ENCODE measurements at regions not wholly inside any gene's neighbourhood (a gene's known extent, or its start where the extent isn't known, plus 50 kb on each side); places are given as distances from the start of the nearest gene placed in this dataset.

DNA sequence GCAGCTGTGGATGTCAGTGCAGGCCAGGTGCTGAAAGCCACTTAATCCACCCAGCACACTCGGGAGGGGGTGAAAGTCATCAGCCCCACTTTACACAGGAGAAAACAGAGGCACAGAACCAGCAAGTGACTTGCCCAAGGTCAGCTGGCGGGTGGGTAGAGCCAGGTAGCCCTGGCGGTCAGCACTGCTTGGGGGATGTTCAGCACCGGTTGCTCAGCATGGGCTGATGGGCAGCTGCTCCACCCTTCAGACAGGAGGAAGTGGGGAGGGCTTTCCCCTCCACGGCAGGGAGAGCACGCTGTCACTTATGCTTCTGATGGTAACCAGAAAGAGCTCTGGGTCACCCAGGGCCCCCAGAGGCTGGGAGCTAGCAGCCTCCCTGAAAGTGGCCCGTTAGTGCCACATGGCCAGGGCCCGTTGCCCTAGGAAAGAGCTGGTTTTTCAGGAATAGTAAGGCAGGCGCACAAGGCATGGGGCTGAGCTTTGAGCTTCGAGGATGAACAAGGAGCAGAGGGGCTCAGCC is 417.9 kb downstream of the CTTN start:
- TF ChIP-seq, protein P1, sequence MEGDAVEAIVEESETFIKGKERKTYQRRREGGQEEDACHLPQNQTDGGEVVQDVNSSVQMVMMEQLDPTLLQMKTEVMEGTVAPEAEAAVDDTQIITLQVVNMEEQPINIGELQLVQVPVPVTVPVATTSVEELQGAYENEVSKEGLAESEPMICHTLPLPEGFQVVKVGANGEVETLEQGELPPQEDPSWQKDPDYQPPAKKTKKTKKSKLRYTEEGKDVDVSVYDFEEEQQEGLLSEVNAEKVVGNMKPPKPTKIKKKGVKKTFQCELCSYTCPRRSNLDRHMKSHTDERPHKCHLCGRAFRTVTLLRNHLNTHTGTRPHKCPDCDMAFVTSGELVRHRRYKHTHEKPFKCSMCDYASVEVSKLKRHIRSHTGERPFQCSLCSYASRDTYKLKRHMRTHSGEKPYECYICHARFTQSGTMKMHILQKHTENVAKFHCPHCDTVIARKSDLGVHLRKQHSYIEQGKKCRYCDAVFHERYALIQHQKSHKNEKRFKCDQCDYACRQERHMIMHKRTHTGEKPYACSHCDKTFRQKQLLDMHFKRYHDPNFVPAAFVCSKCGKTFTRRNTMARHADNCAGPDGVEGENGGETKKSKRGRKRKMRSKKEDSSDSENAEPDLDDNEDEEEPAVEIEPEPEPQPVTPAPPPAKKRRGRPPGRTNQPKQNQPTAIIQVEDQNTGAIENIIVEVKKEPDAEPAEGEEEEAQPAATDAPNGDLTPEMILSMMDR (IDR thresholded peaks at IDR 0.05), result no peak
- no peak for TF ChIP-seq EP300 (IDR thresholded peaks at IDR 0.05)
